ENCODE measurements at regions not wholly inside any gene's neighbourhood (a gene's known extent, or its start where the extent isn't known, plus 50 kb on each side); places are given as distances from the start of the nearest gene placed in this dataset.

- Histone ChIP-seq H3K9me3 (ENCODE audit: control insufficient read depth in 1 of 2, low read length in 2 of 2) (no peaks in the 10 kb centered on the region), H3K4me1 (ENCODE audit: control insufficient read depth in 1 of 2, insufficient read depth in 2 of 2, low read length in 2 of 2) (no peaks in the 10 kb centered on the region), H3K9ac (ENCODE audit: low read depth in 1 of 2, low read length in 2 of 2) (no peak overlapping the region), H3K36me3 (ENCODE audit: control insufficient read depth in 1 of 2, insufficient read depth in 2 of 2, low read length in 2 of 2) (no peaks in the 10 kb centered on the region), H3K27me3 (ENCODE audit: control insufficient read depth in 1 of 2, insufficient read depth in 2 of 2, low read length in 2 of 2) (no peaks in the 10 kb centered on the region), H3K4me3 (ENCODE audit: low read depth in 1 of 2, low read length in 2 of 2) (no peak overlapping the region), H3K27ac (ENCODE audit: low read depth, low read length) (no peak overlapping the region)
These were observed 170.0 kb upstream of the STK17B start for GRCh38 chr2:196341277-196341841.

- no peak overlapping the region for H3K27ac ChIP-seq (ENCODE audit: low read depth, low read length)
- H3K9ac ChIP-seq (ENCODE audit: low read depth in 1 of 2, low read length in 2 of 2): no peak overlapping the region
- H3K36me3 ChIP-seq (ENCODE audit: control insufficient read depth in 1 of 2, insufficient read depth in 2 of 2, low read length in 2 of 2): no peaks in the 10 kb centered on the region
- H3K4me1 ChIP-seq (ENCODE audit: control insufficient read depth in 1 of 2, insufficient read depth in 2 of 2, low read length in 2 of 2): no peaks in the 10 kb centered on the region
- H3K27me3 ChIP-seq (ENCODE audit: control insufficient read depth in 1 of 2, insufficient read depth in 2 of 2, low read length in 2 of 2): no peaks in the 10 kb centered on the region
- H3K4me3 ChIP-seq (ENCODE audit: low read depth in 1 of 2, low read length in 2 of 2): no peak overlapping the region
- H3K9me3 ChIP-seq (ENCODE audit: control insufficient read depth in 1 of 2, low read length in 2 of 2): no peaks in the 10 kb centered on the region
These were observed 173.0 kb upstream of the STK17B start for GRCh38 chr2:196344397-196344796.

- Histone ChIP-seq H3K27me3 (ENCODE audit: control insufficient read depth in 1 of 2, insufficient read depth in 2 of 2, low read length in 2 of 2) (no peaks in the 10 kb centered on the region), H3K27ac (ENCODE audit: low read depth, low read length) (no peak overlapping the region), H3K4me3 (ENCODE audit: low read depth in 1 of 2, low read length in 2 of 2) (no peak overlapping the region), H3K36me3 (ENCODE audit: control insufficient read depth in 1 of 2, insufficient read depth in 2 of 2, low read length in 2 of 2) (no peaks in the 10 kb centered on the region), H3K9ac (ENCODE audit: low read depth in 1 of 2, low read length in 2 of 2) (no peak overlapping the region), H3K4me1 (ENCODE audit: control insufficient read depth in 1 of 2, insufficient read depth in 2 of 2, low read length in 2 of 2) (no peaks in the 10 kb centered on the region), H3K9me3 (ENCODE audit: control insufficient read depth in 1 of 2, low read length in 2 of 2) (no peaks in the 10 kb centered on the region)
These were observed 182.3 kb upstream of the STK17B start for GRCh38 chr2:196353717-196354116.

- H3K27me3 ChIP-seq (ENCODE audit: control insufficient read depth in 1 of 2, insufficient read depth in 2 of 2, low read length in 2 of 2): no peaks in the 10 kb centered on the region
- no peak overlapping the region for H3K4me3 ChIP-seq (ENCODE audit: low read depth in 1 of 2, low read length in 2 of 2)
- H3K9ac ChIP-seq (ENCODE audit: low read depth in 1 of 2, low read length in 2 of 2): no peak overlapping the region
- no peaks in the 10 kb centered on the region for H3K4me1 ChIP-seq (ENCODE audit: control insufficient read depth in 1 of 2, insufficient read depth in 2 of 2, low read length in 2 of 2)
- H3K27ac ChIP-seq (ENCODE audit: low read depth, low read length): no peak overlapping the region
- H3K9me3 ChIP-seq (ENCODE audit: control insufficient read depth in 1 of 2, low read length in 2 of 2): no peaks in the 10 kb centered on the region
- no peaks in the 10 kb centered on the region for H3K36me3 ChIP-seq (ENCODE audit: control insufficient read depth in 1 of 2, insufficient read depth in 2 of 2, low read length in 2 of 2)
These were observed 182.8 kb upstream of the STK17B start for GRCh38 chr2:196354186-196354585.

GRCh38 chr2:196356332-196356731 lies 185.0 kb upstream of the STK17B start:
- Histone ChIP-seq H3K27ac (ENCODE audit: low read depth, low read length) (no peak overlapping the region), H3K4me1 (ENCODE audit: control insufficient read depth in 1 of 2, insufficient read depth in 2 of 2, low read length in 2 of 2) (no peaks in the 10 kb centered on the region), H3K4me3 (ENCODE audit: low read depth in 1 of 2, low read length in 2 of 2) (peak overlapping the region in 1 of 2 donors; percentile 7), H3K36me3 (ENCODE audit: control insufficient read depth in 1 of 2, insufficient read depth in 2 of 2, low read length in 2 of 2) (no peaks in the 10 kb centered on the region), H3K27me3 (ENCODE audit: control insufficient read depth in 1 of 2, insufficient read depth in 2 of 2, low read length in 2 of 2) (no peaks in the 10 kb centered on the region), H3K9ac (ENCODE audit: low read depth in 1 of 2, low read length in 2 of 2) (no peak overlapping the region), H3K9me3 (ENCODE audit: control insufficient read depth in 1 of 2, low read length in 2 of 2) (no peaks in the 10 kb centered on the region)

- no peaks in the 10 kb centered on the region for H3K27me3 ChIP-seq (ENCODE audit: control insufficient read depth in 1 of 2, insufficient read depth in 2 of 2, low read length in 2 of 2)
- no peaks in the 10 kb centered on the region for H3K4me1 ChIP-seq (ENCODE audit: control insufficient read depth in 1 of 2, insufficient read depth in 2 of 2, low read length in 2 of 2)
- H3K9ac ChIP-seq (ENCODE audit: low read depth in 1 of 2, low read length in 2 of 2): no peak overlapping the region
- no peaks in the 10 kb centered on the region for H3K36me3 ChIP-seq (ENCODE audit: control insufficient read depth in 1 of 2, insufficient read depth in 2 of 2, low read length in 2 of 2)
- H3K27ac ChIP-seq (ENCODE audit: low read depth, low read length): no peak overlapping the region
- H3K9me3 ChIP-seq (ENCODE audit: control insufficient read depth in 1 of 2, low read length in 2 of 2): no peaks in the 10 kb centered on the region
- no peak overlapping the region for H3K4me3 ChIP-seq (ENCODE audit: low read depth in 1 of 2, low read length in 2 of 2)
These were observed 189.3 kb upstream of the STK17B start for GRCh38 chr2:196360650-196361049.

GRCh38 chr2:196361606-196362326 lies 190.4 kb upstream of the STK17B start:
- H3K27ac ChIP-seq (ENCODE audit: low read depth, low read length): no peak overlapping the region

GRCh38 chr2:196362973-196363549 lies 191.7 kb upstream of the STK17B start:
- no peaks in the 10 kb centered on the region for H3K4me1 ChIP-seq (ENCODE audit: control insufficient read depth in 1 of 2, insufficient read depth in 2 of 2, low read length in 2 of 2)
- H3K9ac ChIP-seq (ENCODE audit: low read depth in 1 of 2, low read length in 2 of 2): no peak overlapping the region
- no peaks in the 10 kb centered on the region for H3K36me3 ChIP-seq (ENCODE audit: control insufficient read depth in 1 of 2, insufficient read depth in 2 of 2, low read length in 2 of 2)
- no peak overlapping the region for H3K4me3 ChIP-seq (ENCODE audit: low read depth in 1 of 2, low read length in 2 of 2)
- H3K27ac ChIP-seq (ENCODE audit: low read depth, low read length): no peak overlapping the region
- H3K9me3 ChIP-seq (ENCODE audit: control insufficient read depth in 1 of 2, low read length in 2 of 2): no peaks in the 10 kb centered on the region
- no peaks in the 10 kb centered on the region for H3K27me3 ChIP-seq (ENCODE audit: control insufficient read depth in 1 of 2, insufficient read depth in 2 of 2, low read length in 2 of 2)

More at GRCh38 chr2:196361606-196362326, 190.4 kb upstream of the STK17B start:
- H3K27me3 ChIP-seq (ENCODE audit: control insufficient read depth in 1 of 2, insufficient read depth in 2 of 2, low read length in 2 of 2): no peaks in the 10 kb centered on the region
- no peaks in the 10 kb centered on the region for H3K36me3 ChIP-seq (ENCODE audit: control insufficient read depth in 1 of 2, insufficient read depth in 2 of 2, low read length in 2 of 2)
- no peaks in the 10 kb centered on the region for H3K9me3 ChIP-seq (ENCODE audit: control insufficient read depth in 1 of 2, low read length in 2 of 2)
- H3K4me1 ChIP-seq (ENCODE audit: control insufficient read depth in 1 of 2, insufficient read depth in 2 of 2, low read length in 2 of 2): no peaks in the 10 kb centered on the region
- H3K9ac ChIP-seq (ENCODE audit: low read depth in 1 of 2, low read length in 2 of 2): no peak overlapping the region
- H3K4me3 ChIP-seq (ENCODE audit: low read depth in 1 of 2, low read length in 2 of 2): no peak overlapping the region

GRCh38 chr2:196365145-196365544 lies 193.8 kb upstream of the STK17B start:
- H3K27me3 ChIP-seq (ENCODE audit: control insufficient read depth in 1 of 2, insufficient read depth in 2 of 2, low read length in 2 of 2): no peaks in the 10 kb centered on the region
- H3K9me3 ChIP-seq (ENCODE audit: control insufficient read depth in 1 of 2, low read length in 2 of 2): no peaks in the 10 kb centered on the region
- H3K27ac ChIP-seq (ENCODE audit: low read depth, low read length): no peak overlapping the region
- no peak overlapping the region for H3K9ac ChIP-seq (ENCODE audit: low read depth in 1 of 2, low read length in 2 of 2)
- no peak overlapping the region for H3K4me3 ChIP-seq (ENCODE audit: low read depth in 1 of 2, low read length in 2 of 2)
- H3K36me3 ChIP-seq (ENCODE audit: control insufficient read depth in 1 of 2, insufficient read depth in 2 of 2, low read length in 2 of 2): no peaks in the 10 kb centered on the region
- H3K4me1 ChIP-seq (ENCODE audit: control insufficient read depth in 1 of 2, insufficient read depth in 2 of 2, low read length in 2 of 2): no peaks in the 10 kb centered on the region

GRCh38 chr2:196365923-196366322 lies 194.5 kb upstream of the STK17B start:
- H3K27me3 ChIP-seq (ENCODE audit: control insufficient read depth in 1 of 2, insufficient read depth in 2 of 2, low read length in 2 of 2): no peaks in the 10 kb centered on the region
- H3K9ac ChIP-seq (ENCODE audit: low read depth in 1 of 2, low read length in 2 of 2): no peak overlapping the region
- no peaks in the 10 kb centered on the region for H3K36me3 ChIP-seq (ENCODE audit: control insufficient read depth in 1 of 2, insufficient read depth in 2 of 2, low read length in 2 of 2)
- no peak overlapping the region for H3K4me3 ChIP-seq (ENCODE audit: low read depth in 1 of 2, low read length in 2 of 2)
- no peaks in the 10 kb centered on the region for H3K4me1 ChIP-seq (ENCODE audit: control insufficient read depth in 1 of 2, insufficient read depth in 2 of 2, low read length in 2 of 2)
- no peak overlapping the region for H3K27ac ChIP-seq (ENCODE audit: low read depth, low read length)
- no peaks in the 10 kb centered on the region for H3K9me3 ChIP-seq (ENCODE audit: control insufficient read depth in 1 of 2, low read length in 2 of 2)
